ENCODE measurements at regions not wholly inside any gene's neighbourhood (a gene's known extent, or its start where the extent isn't known, plus 50 kb on each side); places are given as distances from the start of the nearest gene placed in this dataset.

- no peak overlapping the region for H3K4me3 ChIP-seq (ENCODE audit: low read depth, low read length)
- DNase-seq (ENCODE audit: low read depth) = no peak
- TF ChIP-seq CTCF (IDR thresholded peaks at IDR 0.05; ENCODE audit: low read depth, low read length) = no peak
- no peak for TF ChIP-seq POLR2A (IDR thresholded peaks at IDR 0.05; ENCODE audit: extremely low read depth, insufficient read length)
- no peak for TF ChIP-seq MYC (IDR thresholded peaks at IDR 0.05; ENCODE audit: low read depth, low read length)
- TF ChIP-seq MAX (IDR thresholded peaks at IDR 0.05; ENCODE audit: low read depth, low read length) = no peak
Observed at GRCh38 chr9:23006127-23006526, 559.5 kb downstream of the DMRTA1 start.

GRCh38 chr9:23011669-23012068 is 565.0 kb downstream of the DMRTA1 start:
- no peak for TF ChIP-seq MYC (IDR thresholded peaks at IDR 0.05; ENCODE audit: low read depth, low read length)
- DNase-seq (ENCODE audit: low read depth) = no peak

GRCh38 chr9:23015557-23015956 is 568.9 kb downstream of the DMRTA1 start:
- H3K4me3 ChIP-seq (ENCODE audit: low read depth, low read length) = no peak overlapping the region
- no peak for DNase-seq (ENCODE audit: low read depth)
- TF ChIP-seq POLR2A (IDR thresholded peaks at IDR 0.05; ENCODE audit: extremely low read depth, insufficient read length) = no peak
- TF ChIP-seq MAX (IDR thresholded peaks at IDR 0.05; ENCODE audit: low read depth, low read length) = no peak
- no peak for TF ChIP-seq CTCF (IDR thresholded peaks at IDR 0.05; ENCODE audit: low read depth, low read length)
- TF ChIP-seq MYC (IDR thresholded peaks at IDR 0.05; ENCODE audit: low read depth, low read length) = no peak

More at GRCh38 chr9:23011669-23012068, 565.0 kb downstream of the DMRTA1 start:
- no peak overlapping the region for H3K4me3 ChIP-seq (ENCODE audit: low read depth, low read length)

GRCh38 chr9:23036416-23036815 is 589.8 kb downstream of the DMRTA1 start:
- no peak for DNase-seq (ENCODE audit: low read depth)
- TF ChIP-seq MAX (IDR thresholded peaks at IDR 0.05; ENCODE audit: low read depth, low read length) (no peak), CTCF (IDR thresholded peaks at IDR 0.05; ENCODE audit: low read depth, low read length) (no peak), POLR2A (IDR thresholded peaks at IDR 0.05; ENCODE audit: extremely low read depth, insufficient read length) (no peak), MYC (IDR thresholded peaks at IDR 0.05; ENCODE audit: low read depth, low read length) (no peak)
- no peak overlapping the region for H3K4me3 ChIP-seq (ENCODE audit: low read depth, low read length)

- TF ChIP-seq MYC (IDR thresholded peaks at IDR 0.05; ENCODE audit: low read depth, low read length) (no peak), POLR2A (IDR thresholded peaks at IDR 0.05; ENCODE audit: extremely low read depth, insufficient read length) (no peak), CTCF (IDR thresholded peaks at IDR 0.05; ENCODE audit: low read depth, low read length) (no peak), MAX (IDR thresholded peaks at IDR 0.05; ENCODE audit: low read depth, low read length) (no peak)
- H3K4me3 ChIP-seq (ENCODE audit: low read depth, low read length) = no peak overlapping the region
- DNase-seq (ENCODE audit: low read depth) = no peak
Observed at GRCh38 chr9:23039402-23039801, 592.8 kb downstream of the DMRTA1 start.

- DNase-seq (ENCODE audit: low read depth) = no peak
- TF ChIP-seq MAX (IDR thresholded peaks at IDR 0.05; ENCODE audit: low read depth, low read length) = no peak
- no peak for TF ChIP-seq CTCF (IDR thresholded peaks at IDR 0.05; ENCODE audit: low read depth, low read length)
- TF ChIP-seq MYC (IDR thresholded peaks at IDR 0.05; ENCODE audit: low read depth, low read length) = no peak
- no peak for TF ChIP-seq POLR2A (IDR thresholded peaks at IDR 0.05; ENCODE audit: extremely low read depth, insufficient read length)
- no peak overlapping the region for H3K4me3 ChIP-seq (ENCODE audit: low read depth, low read length)
Observed at GRCh38 chr9:23041466-23041865, 594.8 kb downstream of the DMRTA1 start.
